HCT116 (cell line): ENCODE measurements at regions not wholly inside any gene's neighbourhood (a gene's known extent, or its start where the extent isn't known, plus 50 kb on each side); places are given as distances from the start of the nearest gene placed in this dataset.

Experiments used
- ATF3 ChIP-seq: IDR thresholded peaks from 2 replicates; pipeline ENCODE4 v1.6.1; 2012
- EGR1 ChIP-seq: IDR thresholded peaks from 2 replicates; pipeline ENCODE4 v1.6.1; 2012; ENCODE audit warnings: low read depth
- ELF1 ChIP-seq: IDR thresholded peaks from 2 replicates; pipeline ENCODE4 v1.6.1; 2012; ENCODE audit warnings: low read depth, borderline replicate concordance
- EZH2 ChIP-seq: fragments of 200-600 bp; sonication (generic); IDR thresholded peaks from 2 replicates; pipeline ENCODE4 v1.6.1; 2017; ENCODE audit warnings: antibody characterized with exemption, mixed run types
- FOSL1 ChIP-seq: IDR thresholded peaks from 2 replicates; pipeline ENCODE4 v1.6.1; 2012; ENCODE audit warnings: low read depth
- JUND ChIP-seq: IDR thresholded peaks from 2 replicates; pipeline ENCODE4 v1.6.1; 2012
- POLR2A ChIP-seq: IDR thresholded peaks from 2 replicates; pipeline ENCODE4 v1.7.0; 2011; ENCODE audit warnings: borderline replicate concordance; ENCODE audit not compliant: insufficient read depth, insufficient read length; ENCODE audit errors: extremely low read depth
- POLR2AphosphoS5 ChIP-seq: IDR thresholded peaks from 2 replicates; pipeline ENCODE4 v1.6.1; 2011; ENCODE audit warnings: mild to moderate bottlenecking, low read depth, low read length, moderate library complexity
- RAD21 ChIP-seq: IDR thresholded peaks from 2 replicates; pipeline ENCODE4 v1.6.1; 2012; ENCODE audit warnings: low read depth, mild to moderate bottlenecking
- SIN3A ChIP-seq: IDR thresholded peaks from 2 replicates; pipeline ENCODE4 v1.6.1; 2012; ENCODE audit warnings: low read depth
- TCF7L2 ChIP-seq: IDR thresholded peaks from 2 replicates; pipeline ENCODE4 v1.7.0; 2011; ENCODE audit warnings: borderline replicate concordance, inconsistent platforms; ENCODE audit not compliant: insufficient read depth, insufficient read length; ENCODE audit errors: extremely low read depth
- YY1 ChIP-seq: IDR thresholded peaks from 2 replicates; pipeline ENCODE4 v1.6.1; 2011; ENCODE audit warnings: low read length, low read depth, moderate library complexity, mild to moderate bottlenecking; ENCODE audit not compliant: insufficient replicate concordance; ENCODE audit errors: extremely low read depth
- ZNF274 ChIP-seq: fragments of 200-500 bp; sonication (Bioruptor generic); IDR thresholded peaks from 2 replicates; pipeline ENCODE4 v1.6.1; 2014; ENCODE audit warnings: mild to moderate bottlenecking, low read depth, low read length, inconsistent platforms
- TF ChIP-seq, protein P1 (sequence below), 3 experiments: fragments of 200-600 bp in 1 of 3; sonication (generic) in 1 of 3; IDR thresholded peaks in 2 of 3; conservative IDR thresholded peaks in 1 of 3; 2 replicates each; pipeline ENCODE4 v1.5.1; 2012 to 2017; ENCODE audit warnings: low read depth in 2 of 3, low read length in 2 of 3, antibody characterized with exemption in 1 of 3, borderline replicate concordance in 1 of 3, control low read depth in 1 of 3, mild to moderate bottlenecking in 1 of 3, mixed read lengths in 1 of 3, mixed run types in 1 of 3, moderate library complexity in 1 of 3; ENCODE audit not compliant: insufficient read depth in 1 of 3

DNA sequence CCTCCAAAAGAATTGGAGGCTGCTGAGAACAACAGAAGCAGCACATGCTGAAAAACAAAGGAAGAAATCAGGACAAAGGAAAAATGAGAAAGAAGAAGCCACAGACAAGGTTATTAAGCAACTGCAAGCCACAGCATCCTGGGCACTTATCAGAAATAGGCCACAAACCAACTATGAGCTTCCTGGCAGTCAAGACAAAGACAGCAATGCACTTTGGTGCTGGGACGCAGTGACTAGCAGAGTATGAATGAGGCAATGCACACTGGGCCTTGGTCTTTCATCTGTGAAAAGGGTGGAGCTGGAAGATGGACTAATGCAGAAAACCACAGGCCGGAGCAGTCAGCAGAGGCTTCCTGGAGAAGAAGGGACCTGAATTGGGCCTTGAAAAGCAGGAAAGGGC is 56.0 kb upstream of the LINGO1 start:
- TF ChIP-seq, protein P1, sequence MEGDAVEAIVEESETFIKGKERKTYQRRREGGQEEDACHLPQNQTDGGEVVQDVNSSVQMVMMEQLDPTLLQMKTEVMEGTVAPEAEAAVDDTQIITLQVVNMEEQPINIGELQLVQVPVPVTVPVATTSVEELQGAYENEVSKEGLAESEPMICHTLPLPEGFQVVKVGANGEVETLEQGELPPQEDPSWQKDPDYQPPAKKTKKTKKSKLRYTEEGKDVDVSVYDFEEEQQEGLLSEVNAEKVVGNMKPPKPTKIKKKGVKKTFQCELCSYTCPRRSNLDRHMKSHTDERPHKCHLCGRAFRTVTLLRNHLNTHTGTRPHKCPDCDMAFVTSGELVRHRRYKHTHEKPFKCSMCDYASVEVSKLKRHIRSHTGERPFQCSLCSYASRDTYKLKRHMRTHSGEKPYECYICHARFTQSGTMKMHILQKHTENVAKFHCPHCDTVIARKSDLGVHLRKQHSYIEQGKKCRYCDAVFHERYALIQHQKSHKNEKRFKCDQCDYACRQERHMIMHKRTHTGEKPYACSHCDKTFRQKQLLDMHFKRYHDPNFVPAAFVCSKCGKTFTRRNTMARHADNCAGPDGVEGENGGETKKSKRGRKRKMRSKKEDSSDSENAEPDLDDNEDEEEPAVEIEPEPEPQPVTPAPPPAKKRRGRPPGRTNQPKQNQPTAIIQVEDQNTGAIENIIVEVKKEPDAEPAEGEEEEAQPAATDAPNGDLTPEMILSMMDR (IDR thresholded peaks at IDR 0.05 in 2 of 3, conservative IDR thresholded peaks at IDR 0.05 in 1 of 3; ENCODE audit: borderline replicate concordance in 1 of 3, insufficient read depth in 1 of 3, low read depth in 2 of 3, low read length in 2 of 3): no peak
- TF ChIP-seq EZH2 (no peak), EGR1 (no peak), RAD21 (no peak), POLR2A (no peak), ELF1 (no peak), TCF7L2 (no peak), JUND (no peak), ZNF274 (no peak), SIN3A (no peak), YY1 (no peak), ATF3 (no peak), POLR2AphosphoS5 (no peak), FOSL1 (no peak)
